Calu3 (cell line): ENCODE measurements at regions not wholly inside any gene's neighbourhood (a gene's known extent, or its start where the extent isn't known, plus 50 kb on each side); places are given as distances from the start of the nearest gene placed in this dataset.

Experiments
- BruUV-seq: library from RNA; stranded (reverse); fragments of 400-500 nt; replicated peaks from 2 replicates; lab custom pipeline; 2021; lab: Mats Ljungman, UMichigan
- CTCF ChIA-PET: fragments of 300-600 bp; sonication (Branson Sonifier 250); formaldehyde crosslinking; loops from one replicate; lab custom pipeline; 2022; ENCODE audit warnings: antibody characterized with exemption; lab: Charles Lee
- DNase-seq: peaks from one replicate; pipeline ENCODE4 v3.0.0; 2022
- H3K27ac Mint-ChIP-seq: one replicate; pipeline ENCODE4 v1.8.0; 2022; ENCODE audit warnings: mixed read lengths; ENCODE audit not compliant: unreplicated experiment
- H3K27me3 Mint-ChIP-seq: one replicate; pipeline ENCODE4 v1.8.0; 2022; ENCODE audit warnings: mixed read lengths; ENCODE audit not compliant: unreplicated experiment
- H3K36me3 Mint-ChIP-seq: one replicate; pipeline ENCODE4 v1.8.0; 2022; ENCODE audit warnings: mild to moderate bottlenecking, moderate library complexity, mixed read lengths; ENCODE audit not compliant: insufficient read depth, unreplicated experiment
- H3K4me1 Mint-ChIP-seq: one replicate; pipeline ENCODE4 v1.8.0; 2022; ENCODE audit warnings: mild to moderate bottlenecking, low read depth, mixed read lengths; ENCODE audit not compliant: unreplicated experiment
- H3K4me3 Mint-ChIP-seq: one replicate; pipeline ENCODE4 v1.8.0; 2022; ENCODE audit warnings: mild to moderate bottlenecking, low read depth, moderate library complexity, mixed read lengths; ENCODE audit not compliant: unreplicated experiment
- H3K9me3 Mint-ChIP-seq: one replicate; pipeline ENCODE4 v1.8.0; 2022; ENCODE audit warnings: low read depth, mixed read lengths; ENCODE audit not compliant: unreplicated experiment
- intact Hi-C: fragments of 100-400 bp; cut with micrococcal nuclease; formaldehyde crosslinking; loops from one replicate; pipeline ENCODE4 v1.10.0; 2022; ENCODE audit not compliant: unreplicated experiment
- TF ChIP-seq, protein P1 (sequence below): fragments of 200-600 bp; IDR thresholded peaks from one replicate; pipeline ENCODE4 v1.8.0; 2022; ENCODE audit warnings: antibody characterized with exemption; ENCODE audit not compliant: unreplicated experiment

DNA sequence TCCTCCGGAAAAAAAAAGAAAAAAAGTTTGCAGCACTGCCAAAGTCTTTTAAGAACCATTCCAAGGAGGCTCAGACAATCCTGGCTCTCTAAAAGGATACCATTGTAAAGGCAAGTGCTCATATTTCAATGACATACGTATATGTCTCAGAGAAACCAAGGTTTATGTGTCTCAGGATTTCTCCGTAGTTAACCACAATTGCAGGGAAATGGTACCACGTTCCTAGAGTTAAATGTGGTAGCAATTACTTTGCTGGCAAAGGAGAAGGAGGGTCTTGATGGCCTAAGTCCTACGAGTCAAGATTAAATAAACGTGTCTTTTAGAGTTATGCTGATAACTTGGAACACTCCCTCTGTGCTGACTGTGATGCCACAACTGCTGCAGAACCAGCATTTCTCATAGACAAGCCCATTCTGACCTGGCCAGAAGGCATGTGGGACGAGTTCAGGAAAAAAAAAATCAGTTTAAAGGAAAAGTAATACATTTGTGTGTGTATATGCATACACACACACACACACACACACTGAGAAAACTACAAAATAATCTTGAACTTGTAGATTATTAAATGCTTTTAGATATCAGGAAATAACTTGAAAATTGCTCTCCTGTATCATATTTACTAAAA, 245.9 kb downstream of the FGFR2 start:
- Mint-ChIP-seq H3K36me3 (no peaks in the 10 kb centered on the region), H3K9me3 (no peaks in the 10 kb centered on the region), H3K27ac (no peak overlapping the region), H3K4me3 (no peak overlapping the region), H3K27me3 (no peaks in the 10 kb centered on the region), H3K4me1 (no peaks in the 10 kb centered on the region)
- intact Hi-C loops: no loop called here
- TF ChIP-seq, protein P1, sequence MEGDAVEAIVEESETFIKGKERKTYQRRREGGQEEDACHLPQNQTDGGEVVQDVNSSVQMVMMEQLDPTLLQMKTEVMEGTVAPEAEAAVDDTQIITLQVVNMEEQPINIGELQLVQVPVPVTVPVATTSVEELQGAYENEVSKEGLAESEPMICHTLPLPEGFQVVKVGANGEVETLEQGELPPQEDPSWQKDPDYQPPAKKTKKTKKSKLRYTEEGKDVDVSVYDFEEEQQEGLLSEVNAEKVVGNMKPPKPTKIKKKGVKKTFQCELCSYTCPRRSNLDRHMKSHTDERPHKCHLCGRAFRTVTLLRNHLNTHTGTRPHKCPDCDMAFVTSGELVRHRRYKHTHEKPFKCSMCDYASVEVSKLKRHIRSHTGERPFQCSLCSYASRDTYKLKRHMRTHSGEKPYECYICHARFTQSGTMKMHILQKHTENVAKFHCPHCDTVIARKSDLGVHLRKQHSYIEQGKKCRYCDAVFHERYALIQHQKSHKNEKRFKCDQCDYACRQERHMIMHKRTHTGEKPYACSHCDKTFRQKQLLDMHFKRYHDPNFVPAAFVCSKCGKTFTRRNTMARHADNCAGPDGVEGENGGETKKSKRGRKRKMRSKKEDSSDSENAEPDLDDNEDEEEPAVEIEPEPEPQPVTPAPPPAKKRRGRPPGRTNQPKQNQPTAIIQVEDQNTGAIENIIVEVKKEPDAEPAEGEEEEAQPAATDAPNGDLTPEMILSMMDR: no peak
- BruUV-seq: no TSS peak
- CTCF ChIA-PET: no interaction called here
- no peak for DNase-seq

DNA sequence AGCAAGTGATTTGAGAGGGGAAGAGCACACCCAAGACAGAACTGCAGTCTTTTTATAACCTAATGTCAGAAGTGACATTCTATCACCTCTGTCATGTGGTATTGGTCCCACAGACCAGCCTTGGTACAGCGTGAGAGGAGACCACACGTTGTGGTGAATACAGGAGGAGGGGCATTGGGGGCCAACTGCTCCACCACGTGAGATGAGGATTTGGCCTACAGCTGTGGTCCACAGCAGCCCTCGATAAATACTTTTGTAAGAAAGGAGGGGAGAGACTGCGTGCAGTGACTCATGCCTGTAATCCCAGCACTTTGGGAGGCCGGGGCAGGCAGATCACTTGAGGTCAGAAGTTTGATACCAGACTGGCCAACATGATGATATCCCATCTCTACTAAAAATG, 243.1 kb downstream of the FGFR2 start:
- CTCF ChIA-PET: no interaction called here
- no peak overlapping the region for H3K4me3 Mint-ChIP-seq
- no TSS peak for BruUV-seq
- no peak for DNase-seq
- H3K36me3 Mint-ChIP-seq: no peaks in the 10 kb centered on the region
- intact Hi-C loops: no loop called here
- H3K27ac Mint-ChIP-seq: no peak overlapping the region
- H3K9me3 Mint-ChIP-seq: no peaks in the 10 kb centered on the region
- TF ChIP-seq, protein P1: no peak
- no peaks in the 10 kb centered on the region for H3K27me3 Mint-ChIP-seq
- no peaks in the 10 kb centered on the region for H3K4me1 Mint-ChIP-seq

DNA sequence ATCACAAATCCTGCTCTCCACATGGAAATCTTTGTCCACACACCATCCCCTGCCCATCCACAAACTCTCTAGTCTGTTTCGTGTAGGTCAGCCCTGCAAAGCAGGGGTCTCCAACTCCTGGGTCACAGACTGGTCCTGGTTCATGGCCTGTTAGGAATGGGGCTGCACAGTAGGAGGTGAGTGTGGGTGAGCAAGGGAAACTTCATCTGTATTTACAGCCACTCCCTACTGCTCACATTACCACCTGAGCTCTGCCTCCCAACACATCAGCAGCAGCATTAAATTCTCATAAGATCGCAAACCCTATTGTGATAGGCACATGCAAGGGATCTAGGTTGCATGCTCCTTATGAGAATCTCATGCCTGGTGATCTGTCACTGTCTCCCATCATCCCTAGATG, 242.1 kb downstream of the FGFR2 start:
- no peak for DNase-seq
- no peaks in the 10 kb centered on the region for H3K27me3 Mint-ChIP-seq
- no peaks in the 10 kb centered on the region for H3K36me3 Mint-ChIP-seq
- CTCF ChIA-PET: no interaction called here
- no TSS peak for BruUV-seq
- H3K9me3 Mint-ChIP-seq: no peaks in the 10 kb centered on the region
- no peak overlapping the region for H3K27ac Mint-ChIP-seq
- H3K4me3 Mint-ChIP-seq: no peak overlapping the region
- H3K4me1 Mint-ChIP-seq: no peaks in the 10 kb centered on the region
- TF ChIP-seq, protein P1: no peak
- intact Hi-C loops: no loop called here

DNA sequence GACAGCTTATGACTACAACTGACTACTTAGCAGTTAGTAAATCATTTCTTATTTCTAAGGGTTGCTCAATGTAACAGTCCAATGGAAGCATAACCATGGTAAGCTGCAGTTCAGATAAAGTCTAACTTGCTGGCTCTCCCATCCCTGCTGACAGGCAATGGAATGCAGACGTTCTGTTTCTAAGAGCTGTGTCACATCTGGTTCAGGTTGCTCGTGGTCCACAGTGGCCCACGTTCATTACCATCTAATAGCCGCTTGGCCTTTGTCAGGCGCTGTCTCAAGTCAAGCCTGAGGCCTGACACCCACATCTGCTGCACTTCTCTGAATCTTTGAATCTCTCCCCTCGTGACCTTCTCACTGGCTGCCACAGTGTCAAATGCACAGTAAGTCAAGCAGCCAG, 240.8 kb downstream of the FGFR2 start:
- H3K9me3 Mint-ChIP-seq: no peaks in the 10 kb centered on the region
- H3K27me3 Mint-ChIP-seq: no peaks in the 10 kb centered on the region
- no TSS peak for BruUV-seq
- TF ChIP-seq, protein P1: no peak
- H3K4me3 Mint-ChIP-seq: no peak overlapping the region
- intact Hi-C loops: no loop called here
- no peaks in the 10 kb centered on the region for H3K36me3 Mint-ChIP-seq
- CTCF ChIA-PET: no interaction called here
- H3K27ac Mint-ChIP-seq: no peak overlapping the region
- no peak for DNase-seq
- no peaks in the 10 kb centered on the region for H3K4me1 Mint-ChIP-seq
